Kidney (tissue), 13 donors: ENCODE measurements at regions not wholly inside any gene's neighbourhood (a gene's known extent, or its start where the extent isn't known, plus 50 kb on each side); places are given as distances from the start of the nearest gene placed in this dataset.

Experiments used
- DNase-seq, 5 donors: peaks; one replicate each; pipeline ENCODE4 v3.0.0-alpha.2; 2013 to 2020
- FAIRE-seq: peaks from 2 replicates; lab custom pipeline; 2012; peaks lifted over from hg19 to GRCh38; lab: Jason Lieb, UNC
- H3K27ac ChIP-seq, 2 donors: one replicate each; pipeline ENCODE4 v1.7.0; 2013; ENCODE audit warnings: low read depth in 2 of 2, low read length in 2 of 2, inconsistent platforms in 1 of 2
- H3K27me3 ChIP-seq: one replicate; pipeline ENCODE4 v1.7.1; 2013; ENCODE audit warnings: low read length, inconsistent platforms; ENCODE audit not compliant: control insufficient read depth, insufficient read depth
- H3K36me3 ChIP-seq, 3 donors: one replicate each; pipeline versions ENCODE4 v1.7.0 to v1.7.1; 2013; ENCODE audit warnings: low read length in 3 of 3, control low read depth in 1 of 3, inconsistent platforms in 1 of 3; ENCODE audit not compliant: insufficient read depth in 3 of 3, control insufficient read depth in 2 of 3
- H3K4me1 ChIP-seq, 3 donors: one replicate each; pipeline versions ENCODE4 v1.7.0 to v1.7.1; 2013; ENCODE audit warnings: low read length in 3 of 3, inconsistent platforms in 1 of 3, low read depth in 1 of 3; ENCODE audit not compliant: control insufficient read depth in 2 of 3, insufficient read depth in 2 of 3
- H3K4me3 ChIP-seq, 3 donors: one replicate each; pipeline versions ENCODE4 v1.7.0 to v1.8.1; 2013; ENCODE audit warnings: low read length in 3 of 3, control low read depth in 1 of 3, inconsistent platforms in 1 of 3
- H3K9ac ChIP-seq, 3 donors: one replicate each; pipeline versions ENCODE4 v1.7.0 to v1.7.1; 2013; ENCODE audit warnings: low read length in 3 of 3, control low read depth in 1 of 3, inconsistent platforms in 1 of 3
- H3K9me3 ChIP-seq, 3 donors: one replicate each; pipeline versions ENCODE4 v1.7.0 to v1.7.1; 2013; ENCODE audit warnings: low read length in 3 of 3, control low read depth in 1 of 3, inconsistent platforms in 1 of 3; ENCODE audit not compliant: control insufficient read depth in 2 of 3, insufficient read depth in 1 of 3
- CTCF ChIP-seq: IDR thresholded peaks from 3 replicates; pipeline ENCODE4 v1.5.1; 2012; ENCODE audit warnings: mild to moderate bottlenecking, moderate library complexity, borderline replicate concordance; ENCODE audit not compliant: insufficient read depth; ENCODE audit errors: extremely low read depth
- intact Hi-C: fragments of 100-400 bp; cut with DNase I; formaldehyde crosslinking; loops from one replicate; pipeline ENCODE4 v1.11.1; 2022
- donor health status: control.
- donor health status: control.
- donor health status: control.
- donor health status: control.
- donor health status: control.
- donor health status: DM: yes; HTN: yes; CAD: no.
- donor health status: Normal renal cell carcinoma (clear cell type).

- Histone ChIP-seq H3K4me1 (no peaks in the 10 kb centered on the region), H3K36me3 (no peaks in the 10 kb centered on the region), H3K27me3 (no peaks in the 10 kb centered on the region), H3K27ac (no peak overlapping the region), H3K4me3 (no peak overlapping the region), H3K9me3 (no peaks in the 10 kb centered on the region), H3K9ac (no peak overlapping the region)
- TF ChIP-seq CTCF, result peak; percentile 56
- DNase-seq (peak in 4 of 5 donors; percentile 35 to 61 (median 57)), FAIRE-seq (peak; percentile 80)
- intact Hi-C loops, result no loop called here
These were observed 83.9 kb upstream of the SPANXB1 start for GRCh38 chrX:140918398-140919038.

GRCh38 chrX:140920416-140920815, 82.0 kb upstream of the SPANXB1 start:
- no peaks in the 10 kb centered on the region for H3K27me3 ChIP-seq
- intact Hi-C loops, result no loop called here
- FAIRE-seq (no peak), DNase-seq (no peak)
- no peaks in the 10 kb centered on the region for H3K36me3 ChIP-seq
- TF ChIP-seq CTCF, result no peak
- H3K9me3 ChIP-seq, result no peaks in the 10 kb centered on the region
- no peak overlapping the region for H3K9ac ChIP-seq
- no peak overlapping the region for H3K4me3 ChIP-seq
- no peak overlapping the region for H3K27ac ChIP-seq
- H3K4me1 ChIP-seq, result no peaks in the 10 kb centered on the region

- Histone ChIP-seq H3K36me3 (no peaks in the 10 kb centered on the region), H3K9ac (no peak overlapping the region)
- FAIRE-seq, result no peak
These were observed 79.3 kb upstream of the SPANXB1 start for GRCh38 chrX:140923118-140923517.

More at GRCh38 chrX:140923118-140923517, 79.3 kb upstream of the SPANXB1 start:
- H3K27ac ChIP-seq, result no peak overlapping the region
- no peak for DNase-seq
- no peaks in the 10 kb centered on the region for H3K9me3 ChIP-seq
- intact Hi-C loops, result no loop called here
- no peak overlapping the region for H3K4me3 ChIP-seq
- TF ChIP-seq CTCF, result no peak
- H3K4me1 ChIP-seq, result no peaks in the 10 kb centered on the region
- H3K27me3 ChIP-seq, result no peaks in the 10 kb centered on the region
